Neutrophil (primary cell): ENCODE measurements at regions not wholly inside any gene's neighbourhood (a gene's known extent, or its start where the extent isn't known, plus 50 kb on each side); places are given as distances from the start of the nearest gene placed in this dataset.

Source experiments
- H3K27ac ChIP-seq: fragments of 200-600 bp; sonication (generic); 2 replicates; pipeline ENCODE4 v1.5.1; 2016; ENCODE audit warnings: mild to moderate bottlenecking, moderate library complexity
- H3K27me3 ChIP-seq: fragments of 200-600 bp; sonication (generic); 2 replicates; pipeline ENCODE4 v1.6.0; 2016; ENCODE audit warnings: mild to moderate bottlenecking
- H3K36me3 ChIP-seq: fragments of 200-600 bp; sonication (generic); 2 replicates; pipeline ENCODE4 v1.5.1; 2017
- H3K4me1 ChIP-seq, 2 experiments: fragments of 200-600 bp in 1 of 2; sonication (generic) in 1 of 2; 1 replicate in 1 of 2; 2 replicates in 1 of 2; pipeline versions ENCODE4 v1.5.1 to v1.6.1; 2013 to 2016; ENCODE audit warnings: low read depth in 1 of 2, low read length in 1 of 2, mild to moderate bottlenecking in 1 of 2, moderate library complexity in 1 of 2; ENCODE audit not compliant: control insufficient read depth in 1 of 2, insufficient read depth in 1 of 2
- H3K4me3 ChIP-seq, 2 experiments: fragments of 200-600 bp in 1 of 2; sonication (generic) in 1 of 2; 1 replicate in 1 of 2; 2 replicates in 1 of 2; pipeline ENCODE4 v1.5.1; 2013 to 2016; ENCODE audit warnings: low read depth in 1 of 2, low read length in 1 of 2, mild to moderate bottlenecking in 1 of 2, moderate library complexity in 1 of 2
- H3K9me3 ChIP-seq: fragments of 200-600 bp; sonication (generic); 2 replicates; pipeline ENCODE4 v1.5.1; 2016
- TF ChIP-seq, protein P1 (sequence below): fragments of 200-600 bp; sonication (generic); IDR thresholded peaks from 2 replicates; pipeline ENCODE4 v1.5.1; 2016; ENCODE audit warnings: antibody characterized with exemption

DNA sequence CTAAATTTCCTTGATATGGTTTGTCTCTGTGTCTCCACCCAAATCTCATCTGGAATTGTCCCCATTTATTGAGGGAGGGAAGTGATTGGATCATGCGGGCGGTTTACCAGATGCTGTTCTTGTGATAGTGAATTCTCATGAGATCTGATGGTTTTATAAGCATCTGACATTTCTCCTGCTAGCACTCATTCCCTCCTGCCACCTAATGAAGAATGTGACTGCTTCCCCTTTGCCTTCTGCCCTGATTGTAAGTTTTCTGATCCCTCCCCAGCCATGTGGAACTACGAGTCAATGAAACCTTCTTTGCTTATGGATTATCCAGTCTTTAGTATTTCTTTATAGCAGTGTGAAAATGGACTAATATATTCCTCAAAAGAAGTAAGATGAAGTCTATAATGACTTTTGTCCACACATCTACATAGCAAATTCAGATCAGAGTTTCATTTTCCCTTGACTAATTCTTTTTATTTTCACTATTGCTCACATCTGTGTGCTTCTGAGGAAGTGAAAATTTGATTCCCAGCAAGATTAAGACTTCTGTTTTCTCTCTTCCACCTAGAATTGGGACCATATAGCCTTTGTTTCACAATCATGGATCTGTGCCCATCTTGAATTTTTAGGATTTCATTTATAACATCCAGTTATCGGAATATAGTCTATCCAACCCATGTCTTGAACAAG, 393.5 kb downstream of the DMAC1 start:
- H3K9me3 ChIP-seq, result no peaks in the 10 kb centered on the region
- no peaks in the 10 kb centered on the region for H3K27me3 ChIP-seq
- no peak overlapping the region for H3K4me3 ChIP-seq
- H3K4me1 ChIP-seq, result no peaks in the 10 kb centered on the region
- H3K36me3 ChIP-seq, result no peaks in the 10 kb centered on the region
- H3K27ac ChIP-seq, result no peak overlapping the region
- TF ChIP-seq, protein P1, sequence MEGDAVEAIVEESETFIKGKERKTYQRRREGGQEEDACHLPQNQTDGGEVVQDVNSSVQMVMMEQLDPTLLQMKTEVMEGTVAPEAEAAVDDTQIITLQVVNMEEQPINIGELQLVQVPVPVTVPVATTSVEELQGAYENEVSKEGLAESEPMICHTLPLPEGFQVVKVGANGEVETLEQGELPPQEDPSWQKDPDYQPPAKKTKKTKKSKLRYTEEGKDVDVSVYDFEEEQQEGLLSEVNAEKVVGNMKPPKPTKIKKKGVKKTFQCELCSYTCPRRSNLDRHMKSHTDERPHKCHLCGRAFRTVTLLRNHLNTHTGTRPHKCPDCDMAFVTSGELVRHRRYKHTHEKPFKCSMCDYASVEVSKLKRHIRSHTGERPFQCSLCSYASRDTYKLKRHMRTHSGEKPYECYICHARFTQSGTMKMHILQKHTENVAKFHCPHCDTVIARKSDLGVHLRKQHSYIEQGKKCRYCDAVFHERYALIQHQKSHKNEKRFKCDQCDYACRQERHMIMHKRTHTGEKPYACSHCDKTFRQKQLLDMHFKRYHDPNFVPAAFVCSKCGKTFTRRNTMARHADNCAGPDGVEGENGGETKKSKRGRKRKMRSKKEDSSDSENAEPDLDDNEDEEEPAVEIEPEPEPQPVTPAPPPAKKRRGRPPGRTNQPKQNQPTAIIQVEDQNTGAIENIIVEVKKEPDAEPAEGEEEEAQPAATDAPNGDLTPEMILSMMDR, result no peak

DNA sequence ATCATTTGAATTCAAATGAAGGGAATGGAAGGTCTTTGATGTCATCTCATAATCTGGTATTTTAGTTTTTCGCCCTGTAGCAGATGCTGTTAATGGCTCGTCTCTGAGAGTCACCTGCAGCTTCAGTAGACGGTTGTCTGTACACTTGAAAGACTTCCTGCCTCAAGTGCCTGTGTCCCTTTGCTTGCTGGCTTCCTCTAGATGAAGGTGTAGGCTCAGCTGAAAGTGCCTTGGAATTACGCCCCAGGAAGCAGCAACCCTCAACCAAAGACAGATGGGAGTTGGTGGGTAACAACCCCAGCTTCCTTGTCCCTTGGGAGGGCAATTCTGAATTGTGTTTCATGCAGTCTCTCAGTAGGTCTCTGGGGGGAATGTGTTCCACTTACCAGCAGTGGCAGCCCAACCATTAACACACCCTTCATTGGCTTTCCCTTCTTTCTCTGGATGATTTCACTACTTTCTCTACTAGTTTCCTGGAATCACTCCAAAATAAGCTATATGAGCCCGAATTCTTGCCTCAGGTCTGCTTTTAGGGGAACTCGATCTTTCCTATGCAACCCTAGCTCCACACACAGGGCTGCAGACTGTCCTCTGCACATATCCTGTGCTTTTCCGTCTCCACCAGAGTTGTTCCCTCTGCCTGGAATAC, 395.6 kb downstream of the DMAC1 start:
- no peaks in the 10 kb centered on the region for H3K36me3 ChIP-seq
- TF ChIP-seq, protein P1, result no peak
- H3K9me3 ChIP-seq, result no peaks in the 10 kb centered on the region
- no peaks in the 10 kb centered on the region for H3K27me3 ChIP-seq
- no peak overlapping the region for H3K27ac ChIP-seq
- no peaks in the 10 kb centered on the region for H3K4me1 ChIP-seq
- H3K4me3 ChIP-seq, result no peak overlapping the region

DNA sequence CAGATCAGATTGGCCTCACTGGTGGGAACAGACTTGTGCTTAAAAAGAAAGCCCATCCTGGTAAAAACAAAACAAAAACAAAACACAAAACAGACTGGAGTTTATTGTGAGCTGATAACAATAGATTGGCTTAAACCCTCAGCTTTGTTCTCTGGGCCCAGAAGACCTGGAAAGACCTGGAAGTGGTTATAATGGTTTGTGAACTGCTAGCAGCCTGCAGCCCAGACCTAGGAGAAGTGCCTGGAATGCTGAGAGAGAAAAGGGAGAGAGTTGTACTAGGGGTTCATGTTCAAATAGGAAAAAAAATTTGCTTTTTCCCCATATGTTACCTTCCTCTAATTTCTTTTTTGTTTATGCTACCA, 396.6 kb downstream of the DMAC1 start:
- Histone ChIP-seq H3K4me3 (no peak overlapping the region), H3K36me3 (no peaks in the 10 kb centered on the region), H3K4me1 (no peaks in the 10 kb centered on the region), H3K27ac (no peak overlapping the region), H3K27me3 (no peaks in the 10 kb centered on the region), H3K9me3 (no peaks in the 10 kb centered on the region)
- TF ChIP-seq, protein P1, result no peak

DNA sequence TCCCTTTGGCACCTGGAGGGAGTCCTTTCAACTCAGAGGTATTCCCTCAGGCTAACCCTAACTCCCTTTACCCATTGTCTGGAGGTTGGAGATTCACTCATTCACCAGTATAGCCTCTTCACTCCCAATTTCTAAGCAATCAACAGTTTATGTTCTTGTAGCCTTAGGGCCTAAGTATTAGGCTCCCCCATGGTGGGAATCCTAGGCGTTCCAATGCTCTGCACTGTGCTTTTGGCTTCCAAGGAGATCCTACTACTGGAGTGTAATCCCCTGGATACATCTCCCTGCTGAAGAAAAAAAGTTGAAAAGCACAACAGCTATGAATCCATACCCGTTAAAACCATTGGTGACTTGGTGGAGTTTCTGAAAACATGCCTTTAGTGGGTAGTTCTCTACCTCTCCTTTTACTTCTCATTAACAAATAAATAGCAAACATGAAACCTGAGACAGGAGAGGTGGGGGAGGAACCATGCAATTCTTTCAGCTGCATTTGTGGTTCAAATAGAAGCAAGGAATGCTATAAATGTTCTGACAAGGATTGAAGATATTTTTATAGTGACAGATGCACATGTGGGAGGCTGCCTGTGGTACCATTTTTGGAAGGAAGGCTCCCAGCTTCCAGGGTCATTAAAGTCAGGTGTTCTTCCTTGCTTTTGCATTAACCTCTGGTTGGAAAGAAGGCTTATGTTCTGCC, 397.1 kb downstream of the DMAC1 start:
- Histone ChIP-seq H3K36me3 (no peaks in the 10 kb centered on the region), H3K4me3 (no peak overlapping the region), H3K27me3 (no peaks in the 10 kb centered on the region), H3K9me3 (no peaks in the 10 kb centered on the region), H3K27ac (no peak overlapping the region), H3K4me1 (no peaks in the 10 kb centered on the region)
- TF ChIP-seq, protein P1, result no peak

DNA sequence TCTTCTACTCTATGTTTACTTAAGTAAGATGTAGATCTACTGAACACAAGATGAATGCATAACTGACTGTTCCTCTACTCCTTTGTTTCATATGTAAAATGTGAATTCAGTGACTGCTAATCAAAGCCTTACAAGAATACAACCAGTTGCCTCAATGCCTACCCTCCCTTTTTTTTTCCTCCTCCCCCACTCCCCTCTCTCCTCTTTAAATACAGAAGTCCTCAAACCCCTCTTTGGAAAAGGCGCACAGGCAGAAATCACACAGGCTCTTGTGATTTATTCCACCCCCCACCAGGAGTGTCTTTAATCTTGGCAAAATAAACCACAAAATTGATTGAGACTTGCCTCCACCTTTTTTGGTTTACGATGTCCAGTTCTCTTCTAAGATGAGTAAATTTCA, 398.5 kb downstream of the DMAC1 start:
- Histone ChIP-seq H3K9me3 (no peaks in the 10 kb centered on the region), H3K27ac (no peak overlapping the region), H3K4me3 (no peak overlapping the region), H3K4me1 (no peaks in the 10 kb centered on the region), H3K27me3 (no peaks in the 10 kb centered on the region), H3K36me3 (no peaks in the 10 kb centered on the region)
- TF ChIP-seq, protein P1, result no peak
